ENCODE measurements at regions not wholly inside any gene's neighbourhood (a gene's known extent, or its start where the extent isn't known, plus 50 kb on each side); places are given as distances from the start of the nearest gene placed in this dataset.

GRCh38 chr14:101096551-101096950 is 193.0 kb upstream of the RTL1 start:
- ATAC-seq (no peak), DNase-seq (ENCODE audit: low read depth, low spot score) (no peak)
- BruUV-seq (replicated peaks) = no TSS peak
- Histone ChIP-seq H3K27me3 (ENCODE audit: insufficient read depth, low read length) (no peaks in the 10 kb centered on the region), H2AFZ (ENCODE audit: low read depth, low read length, poor library complexity, severe bottlenecking) (no peak overlapping the region), H3K9me3 (ENCODE audit: control insufficient read depth in 1 of 2, insufficient read depth in 1 of 2, low read depth in 1 of 2, low read length in 2 of 2) (no peaks in the 10 kb centered on the region; a peak in 1 of 4 replicates), H3K9me2 (ENCODE audit: insufficient read depth) (no peaks in the 10 kb centered on the region), H3K79me2 (ENCODE audit: insufficient read depth, low read length) (no peaks in the 10 kb centered on the region), H3K4me1 (ENCODE audit: control insufficient read depth in 1 of 2, insufficient read depth in 2 of 2, low read length in 2 of 2) (no peaks in the 10 kb centered on the region; a peak in 1 of 4 replicates), H3K36me3 (ENCODE audit: control insufficient read depth in 1 of 2, insufficient read depth in 2 of 2, low read length in 2 of 2) (no peaks in the 10 kb centered on the region), H3K27ac (ENCODE audit: low read depth, low read length) (no peak overlapping the region), H3K9ac (ENCODE audit: low read length) (no peak overlapping the region), H4K20me1 (ENCODE audit: insufficient read depth) (no peaks in the 10 kb centered on the region), H3K4me2 (ENCODE audit: low read length) (no peak overlapping the region), H3K4me3 (replicated peaks in 1 of 2; ENCODE audit: low read depth in 1 of 2, low read length in 2 of 2) (no peak overlapping the region)
- ChIA-PET POLR2A (no interaction called here), RAD21 (ENCODE audit: low non-redundant PET in 1 of 2, low total read pairs in 2 of 2, uncharacterized antibody in 2 of 2, unreplicated experiment in 2 of 2) (no interaction called here), CTCF (no interaction called here)
- intact Hi-C loops (cut with micrococcal nuclease) = no loop called here
- TF ChIP-seq ATF3 (IDR thresholded peaks at IDR 0.05) (no peak), CBX3 (IDR thresholded peaks at IDR 0.05; ENCODE audit: low read depth) (no peak), ZFX (IDR thresholded peaks at IDR 0.05) (no peak), CEBPB (IDR thresholded peaks at IDR 0.05; ENCODE audit: low read depth) (no peak), CTCF (IDR thresholded peaks at IDR 0.05 in 2 of 3, conservative IDR thresholded peaks at IDR 0.05 in 1 of 3; ENCODE audit: borderline replicate concordance in 1 of 3, insufficient read depth in 1 of 3, low read depth in 2 of 3, low read length in 2 of 3) (no peak), JUND (IDR thresholded peaks at IDR 0.05) (no peak), ZBTB33 (IDR thresholded peaks at IDR 0.05; ENCODE audit: extremely low read depth, insufficient replicate concordance, low read length) (no peak), EZH2 (IDR thresholded peaks at IDR 0.05) (no peak), FOSL1 (IDR thresholded peaks at IDR 0.05; ENCODE audit: low read depth) (no peak), EGR1 (IDR thresholded peaks at IDR 0.05; ENCODE audit: low read depth) (no peak), REST (IDR thresholded peaks at IDR 0.05; ENCODE audit: low read depth) (no peak), TCF7L2 (IDR thresholded peaks at IDR 0.05; ENCODE audit: borderline replicate concordance, extremely low read depth, insufficient read depth, insufficient read length) (no peak)
